H54 (cell line): ENCODE measurements at regions not wholly inside any gene's neighbourhood (a gene's known extent, or its start where the extent isn't known, plus 50 kb on each side); places are given as distances from the start of the nearest gene placed in this dataset.
A peak's percentile ranks its signal among the peaks of the same experiment; 100 is the strongest.

Source experiments
- DNase-seq: peaks from one replicate; pipeline ENCODE4 v3.0.0; 2011; ENCODE audit warnings: low spot score, mixed read lengths; ENCODE audit not compliant: insufficient read length
- FAIRE-seq: peaks from 3 replicates; lab custom pipeline; 2011; peaks lifted over from hg19 to GRCh38; lab: Jason Lieb, UNC
- POLR2A ChIP-seq: IDR thresholded peaks from 2 replicates; pipeline ENCODE4 v1.6.1; 2011; ENCODE audit warnings: low read depth, mild to moderate bottlenecking, low read length

DNA sequence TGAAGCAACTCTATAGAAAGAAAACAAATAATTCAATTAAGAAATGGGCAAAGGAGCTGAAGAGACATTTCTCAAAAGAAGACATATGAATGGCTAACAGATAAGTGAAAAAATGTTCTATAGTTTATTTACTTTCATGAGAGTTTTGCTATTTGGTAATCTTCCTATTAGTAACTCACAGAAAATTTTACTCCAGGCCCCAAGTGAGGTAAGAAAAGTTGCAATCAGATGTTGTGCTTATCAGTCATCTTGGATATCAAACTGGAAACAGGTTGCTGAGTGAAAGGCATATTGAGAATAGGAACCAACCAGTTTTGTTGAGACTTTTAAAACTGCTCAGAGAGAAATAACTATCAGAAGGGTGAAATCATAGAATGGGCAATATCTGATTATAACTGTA lies 1179.0 kb upstream of the ACVR2A start:
- no peak for FAIRE-seq
- TF ChIP-seq POLR2A, result no peak
- DNase-seq, result no peak

DNA sequence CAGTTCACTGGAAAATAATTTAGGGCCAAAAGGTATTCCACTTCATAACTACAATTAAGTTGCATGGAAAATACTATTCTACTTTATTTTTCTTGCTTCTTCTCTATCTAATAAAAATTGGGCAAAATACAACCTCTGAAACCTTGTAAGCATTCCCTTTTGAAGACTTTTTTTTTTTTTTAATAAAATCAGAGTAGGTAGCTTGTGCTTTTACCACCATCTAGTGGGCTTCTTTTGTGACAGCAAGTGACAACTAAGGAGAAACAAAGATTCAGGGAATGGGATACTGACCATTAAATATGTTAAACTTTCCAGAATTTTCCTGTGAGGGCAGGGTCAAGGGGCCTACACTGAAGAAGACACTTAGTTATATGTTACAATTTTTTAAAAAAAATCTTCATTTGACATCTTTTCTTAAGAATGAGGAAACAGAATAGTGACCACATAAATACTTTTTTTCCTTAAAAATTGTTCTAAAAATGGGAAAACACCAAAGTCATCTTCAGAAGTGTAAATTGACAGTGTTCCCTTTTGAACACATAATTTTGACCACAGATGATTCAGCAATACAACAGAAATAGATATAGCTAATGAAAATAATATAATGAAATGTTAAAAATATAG lies 1183.2 kb upstream of the ACVR2A start:
- no peak for TF ChIP-seq POLR2A
- FAIRE-seq, result no peak
- no peak for DNase-seq

- peak; percentile 48 for FAIRE-seq
- TF ChIP-seq POLR2A, result no peak
- no peak for DNase-seq
Observed at GRCh38 chr2:146659976-146660375, 1184.9 kb upstream of the ACVR2A start.

DNA sequence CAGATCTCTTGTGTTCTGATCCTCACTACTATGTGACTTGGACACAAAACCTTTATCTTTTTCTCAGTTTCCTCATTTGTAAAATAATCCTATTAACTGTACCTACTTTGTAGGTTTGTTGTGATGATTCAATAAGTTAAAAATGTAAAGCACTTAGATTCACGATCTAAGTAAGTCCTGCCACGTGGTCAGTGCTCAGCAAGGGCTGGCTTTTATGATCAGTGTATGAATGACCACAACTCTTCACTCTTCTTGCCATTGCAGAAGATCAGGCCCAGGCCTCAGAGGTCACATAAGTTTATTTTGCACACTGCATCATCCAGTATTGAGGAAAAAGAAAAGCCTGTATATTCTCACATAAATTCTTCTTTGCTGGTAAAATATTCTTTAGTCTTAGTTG lies 1192.5 kb upstream of the ACVR2A start:
- FAIRE-seq (peak; percentile 86), DNase-seq (no peak)
- TF ChIP-seq POLR2A, result no peak

GRCh38 chr2:146651361-146651760 lies 1193.5 kb upstream of the ACVR2A start:
- DNase-seq (no peak), FAIRE-seq (no peak)
- no peak for TF ChIP-seq POLR2A

DNA sequence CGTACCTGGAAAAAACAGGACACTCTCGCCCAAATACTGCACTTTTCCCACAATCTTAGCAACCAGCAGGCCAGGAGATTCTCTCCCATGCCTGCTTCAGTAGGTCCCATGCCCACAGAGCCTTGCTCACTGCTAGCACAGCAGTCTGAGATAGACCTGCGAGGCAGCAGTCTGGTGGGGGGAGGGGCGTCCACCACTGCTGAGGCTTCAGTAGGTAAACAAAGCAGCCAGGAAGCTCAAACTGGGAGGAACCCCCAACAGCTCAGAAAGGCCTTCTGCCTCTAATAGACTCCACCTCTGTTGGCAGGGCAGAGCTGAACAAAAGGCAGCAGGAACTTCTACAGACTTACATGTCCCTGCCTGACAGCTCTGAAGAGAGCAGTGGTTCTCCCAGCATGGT lies 1202.8 kb upstream of the ACVR2A start:
- no peak for TF ChIP-seq POLR2A
- FAIRE-seq (no peak), DNase-seq (no peak)

DNA sequence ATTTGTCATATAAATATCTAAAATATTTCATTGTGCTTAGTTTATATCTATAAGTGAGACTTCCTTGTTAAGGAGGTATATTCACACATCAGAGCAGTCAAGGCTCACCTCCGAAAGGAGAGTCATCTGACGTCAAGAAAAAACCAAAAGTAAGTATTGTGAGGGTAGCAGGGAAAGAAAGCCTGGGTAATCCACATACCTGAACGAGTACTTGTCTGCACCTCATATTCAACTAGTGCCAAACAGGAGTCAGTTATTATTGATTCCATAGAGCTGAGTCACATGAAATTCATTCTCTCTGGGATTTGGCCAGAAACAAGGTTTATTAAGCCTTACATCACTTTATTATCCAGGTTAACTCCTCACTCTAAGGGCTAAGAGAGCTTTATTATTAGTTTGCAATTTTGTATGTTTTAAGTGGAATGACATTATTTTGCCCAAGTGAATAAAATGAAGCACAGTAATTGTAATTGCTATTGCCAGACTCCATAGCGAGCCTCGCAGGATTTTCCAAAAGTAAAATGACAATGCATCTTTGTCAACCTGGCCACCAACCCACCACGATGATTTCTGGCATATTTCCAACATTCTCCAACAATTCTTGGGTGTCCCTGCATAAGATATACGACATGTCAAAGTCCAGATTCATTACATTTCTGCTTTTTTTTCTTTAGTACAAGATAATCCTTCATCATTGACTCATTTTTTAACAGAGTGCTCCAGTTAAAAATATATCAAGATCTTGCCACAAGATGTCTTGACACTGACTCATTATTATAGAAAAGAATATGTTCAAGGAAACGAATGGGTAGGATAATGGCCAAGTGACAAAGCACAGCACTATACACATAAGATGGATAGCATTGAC lies 1210.4 kb upstream of the ACVR2A start:
- no peak for TF ChIP-seq POLR2A
- peak; percentile 98 for FAIRE-seq
- DNase-seq, result peak; percentile 12

DNA sequence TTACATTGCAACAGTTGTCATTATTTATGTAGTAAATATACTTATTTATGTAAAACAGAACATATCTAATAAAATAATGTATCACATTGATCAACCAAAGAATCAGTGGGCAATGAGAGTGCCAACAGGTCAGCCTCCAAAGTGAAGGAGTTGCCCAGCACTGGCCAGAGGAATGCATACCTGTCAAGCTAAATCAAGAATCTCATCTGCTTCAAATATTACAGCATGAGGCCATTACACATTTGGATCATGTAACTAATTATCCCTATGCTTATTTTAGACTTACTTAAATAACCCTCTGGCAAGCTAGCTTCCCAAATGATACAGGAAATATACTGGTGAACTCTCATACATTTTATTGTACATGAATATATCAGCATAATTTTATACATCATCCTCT lies 1211.7 kb upstream of the ACVR2A start:
- DNase-seq (no peak), FAIRE-seq (no peak)
- TF ChIP-seq POLR2A, result no peak

GRCh38 chr2:146632707-146633106 lies 1212.1 kb upstream of the ACVR2A start:
- no peak for FAIRE-seq

DNA sequence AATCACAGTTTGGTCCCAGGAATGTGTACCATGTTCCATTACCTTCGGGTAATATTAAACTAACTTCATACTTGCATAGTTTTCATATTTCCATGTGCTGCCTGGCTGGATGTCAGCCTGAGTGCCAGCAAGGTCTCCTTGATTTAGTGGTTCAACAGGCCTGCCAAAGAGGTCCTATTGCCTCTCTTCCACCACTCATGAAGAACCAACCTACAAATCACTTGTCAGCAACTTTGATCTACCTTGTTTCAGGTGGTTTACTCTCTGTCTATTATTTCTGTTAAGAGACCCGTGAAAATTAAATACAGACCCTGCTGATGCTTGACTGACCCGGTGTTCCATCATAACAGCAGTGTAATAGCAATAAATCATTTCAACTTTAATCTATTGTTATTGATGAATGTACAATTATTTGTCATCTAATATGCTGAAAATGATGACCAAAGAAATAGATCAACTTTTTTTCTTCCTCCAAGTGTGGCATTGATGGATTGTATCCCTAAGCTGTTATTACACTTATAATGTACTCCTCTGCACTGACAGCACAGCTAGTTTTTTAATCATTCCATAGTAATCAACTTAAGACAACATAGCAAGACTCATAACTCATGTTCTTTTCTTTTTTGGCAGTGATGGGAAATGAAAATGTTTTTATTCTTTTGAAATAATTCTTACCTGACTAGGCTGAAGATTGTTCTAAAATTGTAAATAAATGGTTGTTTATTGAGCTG lies 1220.2 kb upstream of the ACVR2A start:
- DNase-seq, result no peak
- no peak for FAIRE-seq
- no peak for TF ChIP-seq POLR2A

More at GRCh38 chr2:146632707-146633106, 1212.1 kb upstream of the ACVR2A start:
- no peak for TF ChIP-seq POLR2A
- no peak for DNase-seq

DNA sequence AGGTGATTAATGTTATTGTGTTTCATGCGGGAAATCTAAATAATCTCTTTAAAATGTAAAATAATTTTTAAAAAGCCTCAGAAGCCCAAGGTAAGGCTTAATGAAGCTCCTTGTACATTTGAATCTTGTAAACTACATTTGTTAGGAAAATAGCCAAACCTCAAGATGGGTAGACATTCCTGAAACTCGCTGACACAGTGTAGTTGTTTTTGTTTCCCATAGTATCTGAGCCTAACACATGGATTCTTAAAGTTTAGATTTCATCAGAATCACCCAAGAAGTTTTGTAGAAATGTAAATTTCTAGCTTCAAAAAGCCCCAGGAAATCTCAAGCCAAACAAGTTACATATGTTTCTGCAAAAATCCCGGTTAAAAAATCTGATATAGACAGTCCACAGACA lies 1221.1 kb upstream of the ACVR2A start:
- DNase-seq, result no peak
- FAIRE-seq, result no peak
- TF ChIP-seq POLR2A, result no peak

- FAIRE-seq, result no peak
- TF ChIP-seq POLR2A, result no peak
- no peak for DNase-seq
Observed at GRCh38 chr2:146621656-146622055, 1223.2 kb upstream of the ACVR2A start.

DNA sequence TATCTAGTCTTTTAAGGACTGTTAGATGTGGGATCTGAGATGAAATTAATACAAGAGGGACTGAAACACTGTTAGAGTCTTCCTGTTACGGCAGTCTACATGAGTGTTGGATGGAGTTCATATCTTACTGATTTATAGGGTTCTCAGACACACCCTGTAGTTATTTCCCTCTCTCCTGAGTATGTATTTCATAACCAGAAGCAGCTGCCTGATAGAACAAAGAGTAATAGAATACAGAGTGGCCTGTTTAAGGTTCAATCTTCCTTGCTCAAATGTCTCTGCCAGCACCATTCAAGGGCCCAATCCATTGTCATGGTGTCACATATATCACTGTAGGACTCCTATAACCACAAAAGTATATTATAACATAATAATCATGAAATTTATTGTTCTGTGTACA lies 1229.1 kb upstream of the ACVR2A start:
- no peak for TF ChIP-seq POLR2A
- FAIRE-seq (no peak), DNase-seq (no peak)

- FAIRE-seq (no peak), DNase-seq (no peak)
- no peak for TF ChIP-seq POLR2A
Observed at GRCh38 chr2:146608490-146608889, 1236.3 kb upstream of the ACVR2A start.

DNA sequence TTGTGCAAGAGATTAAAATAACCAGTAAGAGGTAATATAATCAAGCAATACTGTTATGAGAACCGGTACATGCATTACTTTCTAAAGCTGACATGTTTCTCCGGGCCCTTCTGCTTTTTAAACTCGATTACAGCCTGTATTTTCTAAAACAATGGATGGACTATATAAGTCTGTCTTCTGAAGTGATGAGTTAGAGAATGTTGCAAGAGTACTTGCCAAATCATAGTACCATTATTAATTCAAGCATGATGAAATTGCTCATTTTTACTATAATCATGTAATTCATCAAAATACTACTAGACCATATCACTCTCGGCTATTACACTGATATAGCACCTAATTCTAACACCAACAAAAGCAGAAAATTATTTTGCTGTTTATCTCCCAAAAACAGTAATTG lies 1240.3 kb upstream of the ACVR2A start:
- DNase-seq (no peak), FAIRE-seq (no peak)
- no peak for TF ChIP-seq POLR2A
